Muscle layer of colon (tissue), 2 donors: ENCODE measurements at regions not wholly inside any gene's neighbourhood (a gene's known extent, or its start where the extent isn't known, plus 50 kb on each side); places are given as distances from the start of the nearest gene placed in this dataset.

ENCODE experiments used
- H3K27ac ChIP-seq: one replicate; pipeline ENCODE4 v1.7.0; 2013; ENCODE audit warnings: low read depth, mild to moderate bottlenecking, low read length, moderate library complexity
- H3K27me3 ChIP-seq, 2 donors: one replicate each; pipeline ENCODE4 v1.7.0; 2013; ENCODE audit warnings: low read length in 2 of 2, mild to moderate bottlenecking in 2 of 2; ENCODE audit not compliant: insufficient read depth in 2 of 2, control insufficient read depth in 1 of 2
- H3K36me3 ChIP-seq: one replicate; pipeline ENCODE4 v1.7.0; 2013; ENCODE audit warnings: mild to moderate bottlenecking, low read length; ENCODE audit not compliant: insufficient read depth
- H3K4me1 ChIP-seq: one replicate; pipeline ENCODE4 v1.7.0; 2013; ENCODE audit warnings: mild to moderate bottlenecking, low read length; ENCODE audit not compliant: insufficient read depth
- H3K4me3 ChIP-seq, 2 donors: one replicate each; pipeline ENCODE4 v1.7.0; 2013; ENCODE audit warnings: low read length in 2 of 2, low read depth in 1 of 2, mild to moderate bottlenecking in 1 of 2, moderate library complexity in 1 of 2
- H3K9ac ChIP-seq: one replicate; pipeline ENCODE4 v1.7.0; 2013; ENCODE audit warnings: low read length
- H3K9me3 ChIP-seq: one replicate; pipeline ENCODE4 v1.7.0; 2013; ENCODE audit warnings: mild to moderate bottlenecking, low read length
- donor health status: abdominal sarcoma.
- donor health status: Adenocarcinoma of cecum.

DNA sequence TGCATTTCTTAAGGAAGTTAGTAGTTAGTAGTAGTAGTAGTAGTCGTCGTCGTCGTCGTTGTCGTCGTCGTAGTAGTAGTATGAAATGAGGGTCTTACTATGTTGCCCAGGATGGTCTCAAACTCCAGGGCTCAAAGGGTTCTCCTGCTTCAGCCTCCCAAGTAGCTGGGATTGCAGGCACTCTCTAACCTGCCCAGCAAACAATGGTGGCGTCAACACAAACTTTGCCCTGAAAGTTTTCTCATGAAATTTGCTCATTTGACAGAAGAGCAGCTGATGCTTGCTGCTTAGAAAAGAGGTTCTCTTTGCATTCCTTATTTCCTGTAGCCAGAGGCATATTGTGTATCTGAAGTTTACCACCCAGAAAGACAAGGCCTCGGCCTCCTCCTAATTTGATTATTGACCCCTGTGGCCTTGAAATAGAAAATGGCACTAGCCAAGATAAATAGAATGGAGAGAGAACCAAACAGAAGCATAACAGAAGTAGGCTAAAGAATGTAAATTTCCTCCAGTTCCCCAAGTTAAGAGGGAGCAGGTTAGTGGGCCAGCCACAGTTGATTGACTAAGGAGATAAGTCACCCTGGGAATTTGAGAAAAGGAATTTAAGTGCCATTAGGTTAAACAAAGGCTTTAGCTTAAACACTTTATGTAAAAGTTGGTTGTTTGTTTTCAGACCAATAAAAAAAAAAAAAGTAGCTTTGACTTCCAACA lies 166.2 kb upstream of the ROBO2 start:
- Histone ChIP-seq H3K9ac (no peak overlapping the region), H3K4me3 (no peak overlapping the region), H3K27me3 (no peaks in the 10 kb centered on the region), H3K4me1 (no peaks in the 10 kb centered on the region), H3K27ac (no peak overlapping the region), H3K36me3 (no peaks in the 10 kb centered on the region), H3K9me3 (no peaks in the 10 kb centered on the region)

DNA sequence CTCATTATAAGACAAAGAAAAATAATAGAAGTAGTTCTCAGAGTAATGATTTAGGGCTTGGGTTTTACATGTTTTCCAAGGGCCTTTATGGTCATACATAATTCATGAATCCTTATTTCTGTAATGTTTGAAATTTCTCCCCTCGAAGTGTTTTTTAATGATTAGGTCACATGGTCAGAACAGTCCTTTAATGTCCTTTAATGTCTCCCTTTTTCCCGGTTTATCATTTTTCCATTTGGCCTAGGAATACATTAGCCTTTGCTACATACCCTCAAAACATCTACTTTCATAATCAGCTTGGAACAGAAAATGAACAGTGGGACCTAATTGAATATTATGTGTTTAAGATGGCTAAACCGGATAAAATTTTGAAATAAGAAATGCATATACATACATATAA lies 159.9 kb upstream of the ROBO2 start:
- Histone ChIP-seq H3K27ac (no peak overlapping the region), H3K9ac (no peak overlapping the region), H3K9me3 (no peaks in the 10 kb centered on the region), H3K4me1 (no peaks in the 10 kb centered on the region), H3K4me3 (no peak overlapping the region), H3K36me3 (no peaks in the 10 kb centered on the region), H3K27me3 (no peaks in the 10 kb centered on the region)

DNA sequence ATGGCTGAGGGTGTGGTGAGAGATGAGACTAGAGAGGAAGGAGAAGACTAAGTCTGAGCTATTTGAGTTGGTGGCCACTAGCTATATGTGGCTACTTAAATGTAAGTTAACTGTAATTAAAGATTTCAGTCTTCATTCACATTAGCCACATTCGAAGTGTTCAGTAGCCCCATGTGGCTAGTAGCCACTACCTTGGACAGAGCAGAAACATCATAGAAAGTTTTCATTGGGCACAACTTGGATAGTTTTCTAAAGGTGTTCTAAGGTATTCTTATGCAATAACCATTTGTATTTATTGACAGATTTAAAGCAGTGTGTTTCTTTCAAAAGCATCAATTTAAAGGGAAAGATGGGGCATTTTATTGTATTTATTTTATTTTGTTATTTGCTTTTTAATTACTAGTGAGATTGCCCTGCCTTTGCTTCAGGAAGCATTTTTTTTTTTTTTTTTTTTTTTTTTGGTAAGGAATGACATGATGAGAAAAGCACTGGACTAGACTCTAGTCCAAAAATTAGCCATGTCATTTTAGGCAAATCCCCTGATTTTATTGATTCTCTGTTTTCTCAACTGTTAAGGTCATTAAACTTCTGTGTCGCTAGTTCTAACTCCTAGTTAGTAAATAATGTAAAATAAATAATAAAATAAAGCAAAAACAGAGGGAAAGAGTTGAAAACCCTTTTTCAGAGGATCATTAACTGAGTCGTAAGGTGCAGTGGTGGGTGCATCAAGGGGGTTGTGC lies 153.0 kb upstream of the ROBO2 start:
- Histone ChIP-seq H3K9ac (no peak overlapping the region), H3K4me3 (no peak overlapping the region), H3K36me3 (no peaks in the 10 kb centered on the region), H3K27ac (no peak overlapping the region), H3K9me3 (no peaks in the 10 kb centered on the region), H3K4me1 (no peaks in the 10 kb centered on the region), H3K27me3 (no peaks in the 10 kb centered on the region)

DNA sequence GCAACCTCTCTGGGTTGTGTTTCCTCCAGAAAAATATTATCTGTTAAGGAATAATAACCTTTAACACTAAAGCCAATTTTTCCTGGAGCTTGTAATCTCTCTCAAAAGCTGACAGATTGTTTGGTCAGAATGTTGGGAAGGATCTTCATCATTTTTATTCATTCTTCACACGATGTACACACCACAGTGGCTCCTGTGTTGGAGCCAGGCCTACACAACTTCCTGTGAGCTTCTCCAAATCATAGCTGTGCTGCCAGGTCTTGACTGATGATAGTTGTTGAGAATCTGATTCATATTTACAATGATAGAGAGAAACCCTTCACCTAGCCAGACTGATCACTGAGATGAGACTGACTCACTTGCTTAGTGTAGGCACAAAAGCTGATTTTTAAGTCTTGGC lies 151.0 kb upstream of the ROBO2 start:
- Histone ChIP-seq H3K9ac (no peak overlapping the region), H3K9me3 (no peaks in the 10 kb centered on the region), H3K27me3 (no peaks in the 10 kb centered on the region), H3K36me3 (no peaks in the 10 kb centered on the region), H3K4me1 (no peaks in the 10 kb centered on the region), H3K27ac (no peak overlapping the region), H3K4me3 (no peak overlapping the region)

DNA sequence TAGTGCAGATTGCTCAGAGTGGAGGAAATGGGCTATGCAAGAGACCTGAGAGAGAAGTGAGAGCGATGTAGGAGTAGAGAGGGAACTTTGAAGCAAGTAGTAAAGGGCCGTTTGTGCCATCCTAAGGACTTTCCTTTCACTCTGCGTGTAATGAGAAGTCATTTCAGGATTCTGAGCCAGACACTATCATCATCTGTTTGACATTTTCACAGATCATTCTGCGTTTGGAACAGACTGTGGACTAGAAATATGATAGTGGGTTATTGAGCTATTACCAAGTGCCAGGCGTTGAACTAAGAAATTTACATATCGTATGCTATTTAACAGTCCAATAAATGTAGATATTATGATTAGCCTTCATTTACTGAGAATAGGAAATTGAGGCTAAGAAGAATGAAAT lies 150.0 kb upstream of the ROBO2 start:
- H3K27ac ChIP-seq, result no peak overlapping the region
- H3K36me3 ChIP-seq, result no peaks in the 10 kb centered on the region
- no peaks in the 10 kb centered on the region for H3K9me3 ChIP-seq
- H3K27me3 ChIP-seq, result no peaks in the 10 kb centered on the region
- no peaks in the 10 kb centered on the region for H3K4me1 ChIP-seq
- H3K9ac ChIP-seq, result no peak overlapping the region
- H3K4me3 ChIP-seq, result no peak overlapping the region

DNA sequence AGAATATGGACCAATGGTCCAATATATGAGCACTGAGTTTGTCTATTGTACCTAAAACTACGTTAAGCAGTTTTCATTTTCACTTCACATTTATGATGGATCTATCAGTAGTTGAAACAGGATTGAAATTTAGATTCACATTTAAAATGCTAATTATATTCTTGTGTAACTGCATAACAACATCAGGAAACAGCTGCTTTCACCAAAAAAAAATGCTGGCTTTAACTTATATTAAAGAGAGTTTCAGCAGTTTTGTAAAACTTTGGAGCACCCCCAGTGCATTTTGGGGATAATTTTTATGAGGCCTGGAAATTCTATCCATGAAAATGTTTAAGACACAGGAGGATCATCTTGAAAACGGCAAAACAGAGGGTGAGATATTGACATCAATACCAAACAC lies 142.8 kb upstream of the ROBO2 start:
- H3K4me1 ChIP-seq, result no peaks in the 10 kb centered on the region
- H3K9me3 ChIP-seq, result no peaks in the 10 kb centered on the region
- no peak overlapping the region for H3K4me3 ChIP-seq
- no peak overlapping the region for H3K27ac ChIP-seq
- no peaks in the 10 kb centered on the region for H3K27me3 ChIP-seq
- H3K9ac ChIP-seq, result no peak overlapping the region
- no peaks in the 10 kb centered on the region for H3K36me3 ChIP-seq

DNA sequence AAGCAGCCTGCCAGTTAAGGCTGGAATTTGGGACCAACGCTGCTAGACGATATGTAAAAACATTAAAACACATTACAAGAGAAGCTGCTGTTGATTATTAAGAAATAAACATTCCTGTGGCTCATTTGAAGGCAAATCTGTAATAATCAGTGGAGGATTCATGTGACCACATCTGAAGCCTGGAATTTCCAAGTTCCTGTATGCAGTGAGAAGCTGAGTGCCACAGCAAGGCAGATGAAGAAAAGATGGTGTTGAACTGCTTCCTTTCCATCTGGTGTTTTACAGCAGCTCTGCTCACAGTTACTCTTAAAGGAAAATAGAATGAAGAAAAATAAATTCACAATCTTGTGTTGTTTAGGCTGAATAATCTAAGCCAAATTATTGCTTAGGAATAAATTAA lies 139.3 kb upstream of the ROBO2 start:
- Histone ChIP-seq H3K4me1 (no peaks in the 10 kb centered on the region), H3K4me3 (no peak overlapping the region), H3K27ac (no peak overlapping the region), H3K36me3 (no peaks in the 10 kb centered on the region), H3K9me3 (no peaks in the 10 kb centered on the region), H3K27me3 (no peaks in the 10 kb centered on the region), H3K9ac (no peak overlapping the region)

DNA sequence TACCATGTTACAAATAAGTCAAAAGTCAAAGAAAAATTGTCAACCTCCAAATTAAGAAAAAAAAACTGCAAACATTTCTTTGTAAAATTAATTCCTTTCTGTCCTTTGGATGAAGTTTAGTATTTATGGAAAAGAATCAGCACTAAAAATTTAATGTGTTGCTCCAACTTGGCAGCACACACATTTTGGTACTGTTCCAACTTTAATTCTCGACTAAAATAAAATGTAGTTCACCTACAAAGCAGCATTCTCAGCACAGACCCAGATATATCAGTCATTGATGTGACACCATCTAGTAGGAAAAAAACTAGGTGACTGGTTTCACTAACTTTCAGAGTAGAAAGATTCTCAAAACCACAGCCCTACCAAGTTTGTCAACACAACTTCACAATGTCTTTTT lies 131.7 kb upstream of the ROBO2 start:
- H3K36me3 ChIP-seq, result no peaks in the 10 kb centered on the region
- H3K4me1 ChIP-seq, result no peaks in the 10 kb centered on the region
- H3K9me3 ChIP-seq, result no peaks in the 10 kb centered on the region
- no peak overlapping the region for H3K9ac ChIP-seq
- no peaks in the 10 kb centered on the region for H3K27me3 ChIP-seq
- no peak overlapping the region for H3K4me3 ChIP-seq
- H3K27ac ChIP-seq, result no peak overlapping the region

DNA sequence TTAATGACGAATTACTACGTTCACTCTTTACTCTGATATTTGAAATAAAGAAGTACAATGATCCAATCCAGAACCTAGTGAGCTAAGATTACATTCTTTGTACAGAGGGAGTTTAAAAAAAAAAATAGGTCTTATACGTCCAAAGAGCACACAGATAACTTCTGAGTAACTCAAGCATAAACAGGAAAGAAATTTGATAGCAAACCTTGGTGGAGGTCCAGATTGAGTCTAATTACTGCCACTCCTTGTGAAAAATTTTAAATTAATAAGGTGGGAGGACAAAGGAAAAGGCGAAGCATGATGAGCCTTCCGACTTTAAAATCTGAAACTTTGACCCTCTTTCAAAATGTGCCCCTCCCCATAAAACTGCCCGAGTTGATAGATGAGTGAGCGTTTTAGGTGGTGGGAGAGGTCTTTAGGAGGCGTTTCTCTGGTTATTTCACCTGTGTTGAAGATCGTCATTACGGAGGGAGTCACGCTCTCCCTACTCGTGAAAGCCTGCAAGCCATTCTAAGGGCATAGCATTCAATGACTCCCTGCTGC lies 127.0 kb upstream of the ROBO2 start:
- Histone ChIP-seq H3K4me1 (no peaks in the 10 kb centered on the region), H3K27ac (no peak overlapping the region), H3K36me3 (no peaks in the 10 kb centered on the region)

DNA sequence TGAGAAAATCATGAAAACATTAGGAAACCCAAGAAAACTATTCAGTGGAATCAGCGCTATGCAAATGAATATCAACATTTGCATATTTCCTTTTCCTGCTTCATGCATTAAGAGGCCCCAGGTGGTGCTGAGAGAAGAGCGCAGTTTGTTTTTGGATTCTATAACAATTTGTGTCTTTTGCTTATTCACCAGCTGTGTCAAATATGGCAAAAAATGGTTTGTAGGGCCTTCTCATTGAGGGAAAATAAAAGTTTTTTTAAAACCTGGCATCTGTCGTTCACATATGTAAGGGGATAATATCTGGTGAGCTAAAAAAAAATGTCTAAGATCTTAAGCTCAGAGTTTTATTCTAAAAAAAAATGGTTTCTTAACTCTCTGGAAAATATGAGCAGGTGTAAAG lies 122.5 kb upstream of the ROBO2 start:
- H3K4me1 ChIP-seq, result no peaks in the 10 kb centered on the region
- no peak overlapping the region for H3K27ac ChIP-seq
- no peak overlapping the region for H3K9ac ChIP-seq
- no peak overlapping the region for H3K4me3 ChIP-seq
- no peaks in the 10 kb centered on the region for H3K9me3 ChIP-seq
- no peaks in the 10 kb centered on the region for H3K36me3 ChIP-seq
- H3K27me3 ChIP-seq, result no peaks in the 10 kb centered on the region

More for the DNA sequence above, 127.0 kb upstream of the ROBO2 start:
- H3K4me3 ChIP-seq, result no peak overlapping the region
- H3K9me3 ChIP-seq, result no peaks in the 10 kb centered on the region
- no peak overlapping the region for H3K9ac ChIP-seq
- H3K27me3 ChIP-seq, result no peaks in the 10 kb centered on the region

DNA sequence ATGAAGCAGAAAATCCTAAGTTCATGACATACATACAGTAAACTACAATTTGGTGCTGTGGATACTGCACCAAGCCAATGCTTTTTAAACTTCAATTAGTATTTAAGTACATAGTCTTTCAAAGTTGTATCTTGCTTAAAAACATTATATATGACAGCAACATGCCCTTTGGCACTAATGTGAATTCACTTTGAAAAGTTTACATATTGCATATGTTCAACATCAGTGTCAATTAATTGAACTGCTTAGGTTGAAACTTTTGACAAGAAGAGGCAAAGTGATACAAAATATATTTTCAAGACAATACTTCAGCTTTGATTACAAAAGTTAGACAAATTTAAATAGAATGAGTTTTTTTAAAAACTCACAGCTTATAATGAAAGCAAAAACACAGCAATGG lies 119.4 kb upstream of the ROBO2 start:
- Histone ChIP-seq H3K4me1 (no peaks in the 10 kb centered on the region), H3K9me3 (no peaks in the 10 kb centered on the region), H3K36me3 (no peaks in the 10 kb centered on the region), H3K27ac (no peak overlapping the region), H3K27me3 (no peaks in the 10 kb centered on the region), H3K9ac (no peak overlapping the region), H3K4me3 (no peak overlapping the region)

DNA sequence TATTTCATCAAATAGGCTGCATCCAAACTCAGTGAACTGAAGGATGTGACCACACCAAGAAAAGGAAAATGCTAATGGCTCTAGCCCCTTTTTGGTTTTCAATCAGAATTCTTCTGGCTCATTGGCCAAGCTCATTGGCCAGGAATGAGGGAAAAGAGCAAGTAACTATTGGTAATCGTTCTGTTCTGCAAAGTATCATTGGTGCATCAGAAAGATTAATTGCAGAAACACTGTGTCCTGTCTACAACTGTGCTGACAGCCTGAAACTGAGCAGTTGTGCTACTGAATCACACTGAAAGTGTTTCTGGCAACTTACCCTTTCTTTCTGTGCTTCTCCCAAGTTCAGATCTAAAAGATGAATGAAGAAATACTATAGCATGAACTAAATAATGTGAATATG lies 116.4 kb upstream of the ROBO2 start:
- no peaks in the 10 kb centered on the region for H3K9me3 ChIP-seq
- H3K4me1 ChIP-seq, result no peaks in the 10 kb centered on the region
- no peaks in the 10 kb centered on the region for H3K36me3 ChIP-seq
- H3K4me3 ChIP-seq, result no peak overlapping the region
- H3K27ac ChIP-seq, result no peak overlapping the region
- H3K27me3 ChIP-seq, result no peaks in the 10 kb centered on the region
- no peak overlapping the region for H3K9ac ChIP-seq
